Panc1 (cell line): ENCODE measurements at regions not wholly inside any gene's neighbourhood (a gene's known extent, or its start where the extent isn't known, plus 50 kb on each side); places are given as distances from the start of the nearest gene placed in this dataset.

ENCODE experiments used
- ATAC-seq: fragments of 200-7000 bp; cut with Tn5 transposase; 2 replicates; pipeline ENCODE4 v1.9.1; 2020; ENCODE audit warnings: mild to moderate bottlenecking, moderate library complexity
- BruUV-seq: library from RNA; stranded (reverse); fragments of 400-500 nt; replicated peaks from 2 replicates; lab custom pipeline; 2021; lab: Mats Ljungman, UMichigan
- CTCF ChIA-PET: fragments of 300-600 bp; sonication (Branson Sonifier 250); formaldehyde crosslinking; loops from one replicate; lab custom pipeline; 2022; ENCODE audit warnings: antibody characterized with exemption; lab: Charles Lee
- POLR2A ChIA-PET: fragments of 300-600 bp; sonication (Branson Sonifier 250); formaldehyde crosslinking; loops from one replicate; lab custom pipeline; 2022; ENCODE audit warnings: antibody characterized with exemption; lab: Charles Lee
- DNase-seq: peaks from one replicate; pipeline ENCODE4 v3.0.0-alpha.2; 2010; ENCODE audit warnings: low read depth, low spot score
- H3K27ac ChIP-seq: 2 replicates; pipeline ENCODE4 v1.5.1; 2011; ENCODE audit warnings: mild to moderate bottlenecking, low read length, inconsistent platforms
- H3K27me3 ChIP-seq: fragments of 200-500 bp; sonication (Bioruptor generic); 2 replicates; pipeline ENCODE4 v1.6.0; 2014; ENCODE audit warnings: low read length, inconsistent platforms; ENCODE audit not compliant: control insufficient read depth, insufficient read depth
- H3K36me3 ChIP-seq: fragments of 200-500 bp; sonication (Bioruptor generic); 2 replicates; pipeline ENCODE4 v1.5.1; 2014; ENCODE audit warnings: inconsistent platforms, mild to moderate bottlenecking, low read length, moderate library complexity; ENCODE audit not compliant: control insufficient read depth, insufficient read depth
- H3K4me1 ChIP-seq: 2 replicates; pipeline ENCODE4 v1.5.1; 2011; ENCODE audit warnings: inconsistent platforms, mild to moderate bottlenecking, low read length, moderate library complexity; ENCODE audit not compliant: control insufficient read depth, insufficient read depth
- H3K4me3 ChIP-seq, 2 experiments: 2 replicates each; pipeline ENCODE4 v1.5.1; 2011 to 2012; ENCODE audit warnings: low read depth in 2 of 2, low read length in 2 of 2, mild to moderate bottlenecking in 2 of 2, inconsistent platforms in 1 of 2, moderate library complexity in 1 of 2
- H3K9me3 ChIP-seq: fragments of 200-500 bp; sonication (Bioruptor generic); 2 replicates; pipeline ENCODE4 v1.5.1; 2014; ENCODE audit warnings: low read depth, mild to moderate bottlenecking, inconsistent platforms, low read length, moderate library complexity; ENCODE audit not compliant: control insufficient read depth, insufficient read depth
- CTCF ChIP-seq: fragments of 450-650 bp; IDR thresholded peaks from 2 replicates; pipeline ENCODE4 v1.5.1; 2017; ENCODE audit warnings: mild to moderate bottlenecking
- POLR2AphosphoS5 ChIP-seq: IDR thresholded peaks from 2 replicates; pipeline ENCODE4 v1.6.1; 2012; ENCODE audit warnings: mild to moderate bottlenecking, low read depth, low read length, moderate library complexity
- REST ChIP-seq, 2 experiments: IDR thresholded peaks; 2 replicates each; pipeline ENCODE4 v1.6.1; 2011 to 2012; ENCODE audit warnings: low read depth in 2 of 2, control low read depth in 1 of 2, low read length in 1 of 2, mild to moderate bottlenecking in 1 of 2, moderate library complexity in 1 of 2; ENCODE audit not compliant: insufficient read depth in 1 of 2
- SIN3A ChIP-seq: IDR thresholded peaks from 2 replicates; pipeline ENCODE4 v1.6.1; 2012; ENCODE audit warnings: low read depth, mild to moderate bottlenecking, low read length, moderate library complexity, borderline replicate concordance; ENCODE audit not compliant: insufficient read depth
- TCF7L2 ChIP-seq: IDR thresholded peaks from 2 replicates; pipeline ENCODE4 v1.6.1; 2011; ENCODE audit warnings: mild to moderate bottlenecking, low read depth, low read length, inconsistent platforms
- in situ Hi-C: cut with HindIII; loops from 2 replicates; pipeline ENCODE4 v1.10.0; 2016; ENCODE audit warnings: low sequenced_read_pairs, low pct_unique_long_range_greater_than_20kb
- intact Hi-C: fragments of 100-400 bp; cut with micrococcal nuclease; formaldehyde crosslinking; loops from one replicate; pipeline ENCODE4 v1.10.0; 2022; ENCODE audit not compliant: unreplicated experiment

GRCh38 chr6:126927841-126928240, 190.6 kb upstream of the RSPO3 start:
- ATAC-seq (no peak), DNase-seq (no peak)
- BruUV-seq = no TSS peak
- Histone ChIP-seq H3K27ac (no peak overlapping the region), H3K4me1 (no peaks in the 10 kb centered on the region), H3K36me3 (no peaks in the 10 kb centered on the region), H3K4me3 (no peak overlapping the region), H3K9me3 (no peaks in the 10 kb centered on the region), H3K27me3 (no peaks in the 10 kb centered on the region)
- in situ Hi-C loops (no loop called here), intact Hi-C loops (no loop called here)
- ChIA-PET POLR2A (no interaction called here), CTCF (no interaction called here)
- TF ChIP-seq SIN3A (no peak), REST (IDR thresholded peaks at IDR 0.05; ENCODE audit: insufficient read depth in 1 of 2, low read depth in 2 of 2, low read length in 1 of 2) (no peak), POLR2AphosphoS5 (no peak), TCF7L2 (no peak), CTCF (no peak)

- H3K4me1 ChIP-seq = no peaks in the 10 kb centered on the region
- ATAC-seq (no peak), DNase-seq (no peak)
- no peak overlapping the region for H3K4me3 ChIP-seq
- TF ChIP-seq TCF7L2 = no peak
- no peak for TF ChIP-seq SIN3A
- TF ChIP-seq CTCF = no peak
- no peak for TF ChIP-seq REST (IDR thresholded peaks at IDR 0.05; ENCODE audit: insufficient read depth in 1 of 2, low read depth in 2 of 2, low read length in 1 of 2)
- no peak for TF ChIP-seq POLR2AphosphoS5
- no peak overlapping the region for H3K27ac ChIP-seq
- POLR2A ChIA-PET = no interaction called here
- no TSS peak for BruUV-seq
- in situ Hi-C loops (no loop called here), intact Hi-C loops (no loop called here)
- no peaks in the 10 kb centered on the region for H3K9me3 ChIP-seq
- no peaks in the 10 kb centered on the region for H3K36me3 ChIP-seq
- CTCF ChIA-PET = no interaction called here
- no peaks in the 10 kb centered on the region for H3K27me3 ChIP-seq
These were observed 181.0 kb upstream of the RSPO3 start for GRCh38 chr6:126937426-126937825.
